Rectal smooth muscle tissue (tissue), 1 donor: ENCODE measurements at regions not wholly inside any gene's neighbourhood (a gene's known extent, or its start where the extent isn't known, plus 50 kb on each side); places are given as distances from the start of the nearest gene placed in this dataset.

ENCODE experiments used
- H3K27ac ChIP-seq: one replicate; pipeline ENCODE4 v1.7.0; 2013; ENCODE audit warnings: low read depth, low read length, inconsistent platforms
- H3K27me3 ChIP-seq: one replicate; pipeline ENCODE4 v1.7.0; 2013; ENCODE audit warnings: low read length; ENCODE audit not compliant: control insufficient read depth, insufficient read depth
- H3K36me3 ChIP-seq: one replicate; pipeline ENCODE4 v1.7.0; 2013; ENCODE audit warnings: low read length; ENCODE audit not compliant: control insufficient read depth, insufficient read depth
- H3K4me1 ChIP-seq: one replicate; pipeline ENCODE4 v1.7.0; 2013; ENCODE audit warnings: low read length; ENCODE audit not compliant: control insufficient read depth, insufficient read depth
- H3K4me3 ChIP-seq: one replicate; pipeline ENCODE4 v1.7.0; 2013; ENCODE audit warnings: low read length
- H3K9ac ChIP-seq: one replicate; pipeline ENCODE4 v1.7.0; 2013; ENCODE audit warnings: low read length

DNA sequence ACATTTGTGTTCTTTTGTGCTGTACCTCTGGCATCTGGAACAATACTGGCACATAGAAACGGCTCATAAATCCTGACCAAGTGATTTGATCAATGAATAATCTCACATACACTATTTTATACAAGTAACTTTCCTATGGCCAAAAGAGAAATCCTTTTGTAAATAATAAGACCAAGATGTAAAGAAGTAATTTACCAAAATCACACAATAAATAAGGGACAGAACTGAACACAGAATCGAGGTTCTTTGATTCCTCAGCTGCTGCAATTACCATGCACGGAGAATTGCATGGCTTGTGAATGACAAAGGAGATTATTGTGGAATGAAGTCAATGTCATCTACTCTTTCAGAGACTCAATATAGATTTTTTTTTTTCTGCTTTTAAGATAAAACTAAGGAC, 576.8 kb upstream of the SMIM31 start:
- Histone ChIP-seq H3K27me3 (no peaks in the 10 kb centered on the region), H3K36me3 (no peaks in the 10 kb centered on the region), H3K9ac (no peak overlapping the region), H3K4me3 (no peak overlapping the region), H3K27ac (no peak overlapping the region), H3K4me1 (no peaks in the 10 kb centered on the region)

DNA sequence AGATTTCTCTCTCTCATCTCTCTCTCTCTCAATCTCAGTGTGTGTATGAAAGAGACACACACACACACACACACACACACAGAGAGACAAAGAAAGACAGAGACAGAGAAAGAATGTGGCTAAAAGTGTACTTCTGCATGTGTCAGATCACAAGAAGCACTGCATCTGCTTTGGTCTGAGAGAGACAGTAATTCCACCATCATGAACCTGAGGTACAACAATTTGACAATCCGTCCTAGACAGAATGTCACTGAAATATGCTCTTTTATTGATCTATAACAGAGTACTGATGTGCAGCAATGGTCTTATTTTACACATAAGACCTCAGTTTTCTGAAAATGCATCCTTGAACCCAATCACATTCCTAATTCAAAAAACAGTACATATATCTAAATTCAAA, 576.2 kb upstream of the SMIM31 start:
- no peaks in the 10 kb centered on the region for H3K4me1 ChIP-seq
- no peaks in the 10 kb centered on the region for H3K36me3 ChIP-seq
- no peak overlapping the region for H3K4me3 ChIP-seq
- no peak overlapping the region for H3K9ac ChIP-seq
- no peak overlapping the region for H3K27ac ChIP-seq
- H3K27me3 ChIP-seq, result no peaks in the 10 kb centered on the region

DNA sequence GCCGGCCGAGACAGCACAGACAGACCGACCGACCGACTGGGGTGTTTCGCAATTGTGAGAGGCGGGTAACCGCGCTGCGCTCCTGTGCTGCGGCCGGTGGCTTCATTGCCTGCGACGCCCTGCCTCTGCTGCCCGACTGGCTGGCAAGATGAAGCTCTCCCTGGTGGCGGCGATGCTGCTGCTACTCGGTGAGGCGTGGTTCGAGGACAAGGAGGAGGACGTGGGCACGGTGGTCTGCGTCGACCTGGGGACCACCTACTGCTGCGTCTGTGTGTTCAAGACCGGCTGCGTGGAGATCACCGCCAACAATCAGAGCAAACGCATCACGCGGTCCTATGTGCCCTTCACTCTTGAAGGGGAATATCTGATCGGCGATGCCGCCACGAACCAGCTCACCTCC, 565.7 kb upstream of the SMIM31 start:
- Histone ChIP-seq H3K4me3 (no peak overlapping the region), H3K36me3 (no peaks in the 10 kb centered on the region), H3K9ac (no peak overlapping the region), H3K4me1 (no peaks in the 10 kb centered on the region), H3K27me3 (no peaks in the 10 kb centered on the region), H3K27ac (no peak overlapping the region)

DNA sequence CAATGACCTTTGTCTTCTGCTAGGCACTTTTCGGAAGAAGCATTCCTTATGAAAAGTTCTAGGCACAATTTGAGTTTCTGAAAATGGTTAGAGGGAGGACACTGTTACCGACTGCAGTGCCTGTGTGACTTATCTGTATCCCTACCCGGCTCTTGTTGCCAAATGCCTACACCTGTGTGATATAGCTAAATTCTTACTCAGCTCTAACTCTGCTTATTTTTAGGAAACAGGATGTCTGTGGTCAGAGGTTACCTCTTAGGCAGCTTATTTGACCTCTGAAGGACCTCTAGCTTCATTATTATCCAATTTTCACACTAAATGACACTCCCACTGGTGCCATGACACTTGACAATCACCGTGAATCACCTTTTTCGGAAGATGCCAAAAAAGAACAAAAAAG, 561.1 kb upstream of the SMIM31 start:
- no peaks in the 10 kb centered on the region for H3K4me1 ChIP-seq
- no peaks in the 10 kb centered on the region for H3K27me3 ChIP-seq
- no peak overlapping the region for H3K9ac ChIP-seq
- H3K4me3 ChIP-seq, result no peak overlapping the region
- no peak overlapping the region for H3K27ac ChIP-seq
- H3K36me3 ChIP-seq, result no peaks in the 10 kb centered on the region

DNA sequence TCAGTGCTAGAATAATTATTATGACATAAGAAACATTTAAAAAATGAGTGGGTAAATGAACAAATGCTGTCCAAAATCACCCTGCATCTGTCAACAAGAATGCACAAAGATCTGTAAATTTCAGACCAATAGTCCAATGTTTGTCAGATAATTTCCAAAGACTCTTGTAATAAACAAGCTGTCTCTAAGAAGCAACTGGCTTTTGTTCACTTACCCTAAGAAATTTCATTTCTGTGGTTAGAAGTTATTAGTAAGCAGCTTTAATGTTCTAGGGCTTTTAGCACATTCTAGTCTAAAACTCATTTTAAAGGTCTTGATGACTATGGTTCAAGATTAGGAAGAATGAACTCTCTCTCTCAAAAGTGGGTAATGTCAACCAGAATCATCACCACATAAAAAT, 560.3 kb upstream of the SMIM31 start:
- Histone ChIP-seq H3K4me3 (no peak overlapping the region), H3K27me3 (no peaks in the 10 kb centered on the region), H3K36me3 (no peaks in the 10 kb centered on the region), H3K27ac (no peak overlapping the region), H3K9ac (no peak overlapping the region), H3K4me1 (no peaks in the 10 kb centered on the region)

DNA sequence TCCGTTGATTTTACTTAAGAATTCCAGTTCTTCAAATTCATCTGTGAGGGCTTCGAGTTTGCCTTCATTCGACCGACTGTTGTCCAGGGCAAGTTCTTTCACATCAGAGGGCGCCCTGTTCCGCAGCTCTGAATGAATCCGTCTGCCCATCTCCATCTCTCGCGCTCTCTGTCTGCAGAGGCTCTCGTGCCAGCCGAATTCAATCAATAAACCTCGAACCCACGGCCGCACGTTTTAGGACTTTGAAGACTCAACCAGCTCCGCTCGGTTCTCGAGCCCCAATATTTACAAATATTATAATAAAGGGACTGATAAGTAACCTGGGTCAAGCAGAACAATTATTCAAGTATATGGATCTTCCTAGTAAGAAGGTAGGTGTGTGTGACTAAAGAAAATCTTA, 556.4 kb upstream of the SMIM31 start:
- Histone ChIP-seq H3K27me3 (no peaks in the 10 kb centered on the region), H3K27ac (no peak overlapping the region), H3K36me3 (no peaks in the 10 kb centered on the region), H3K4me3 (no peak overlapping the region), H3K9ac (no peak overlapping the region), H3K4me1 (no peaks in the 10 kb centered on the region)

DNA sequence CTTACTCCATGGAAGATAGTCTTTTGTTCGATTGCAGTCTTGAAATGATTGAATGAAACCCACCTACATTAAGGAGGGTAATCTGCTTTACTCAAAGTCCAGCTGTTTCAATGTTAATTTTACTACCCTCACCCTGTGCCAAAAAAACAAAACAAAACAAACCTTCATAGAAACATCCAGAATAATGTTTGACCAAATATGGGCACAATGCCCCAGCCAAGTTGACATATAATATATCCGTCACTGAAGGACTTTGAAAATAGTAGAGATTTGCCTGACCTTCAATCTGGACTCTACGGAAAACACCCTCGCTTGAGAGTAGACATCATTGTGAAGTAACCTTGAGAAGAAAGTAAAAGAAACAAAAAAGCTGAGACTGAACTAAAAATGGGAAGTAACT, 550.5 kb upstream of the SMIM31 start:
- H3K36me3 ChIP-seq, result no peaks in the 10 kb centered on the region
- H3K4me3 ChIP-seq, result no peak overlapping the region
- no peaks in the 10 kb centered on the region for H3K4me1 ChIP-seq
- H3K27ac ChIP-seq, result no peak overlapping the region
- no peaks in the 10 kb centered on the region for H3K27me3 ChIP-seq
- no peak overlapping the region for H3K9ac ChIP-seq

DNA sequence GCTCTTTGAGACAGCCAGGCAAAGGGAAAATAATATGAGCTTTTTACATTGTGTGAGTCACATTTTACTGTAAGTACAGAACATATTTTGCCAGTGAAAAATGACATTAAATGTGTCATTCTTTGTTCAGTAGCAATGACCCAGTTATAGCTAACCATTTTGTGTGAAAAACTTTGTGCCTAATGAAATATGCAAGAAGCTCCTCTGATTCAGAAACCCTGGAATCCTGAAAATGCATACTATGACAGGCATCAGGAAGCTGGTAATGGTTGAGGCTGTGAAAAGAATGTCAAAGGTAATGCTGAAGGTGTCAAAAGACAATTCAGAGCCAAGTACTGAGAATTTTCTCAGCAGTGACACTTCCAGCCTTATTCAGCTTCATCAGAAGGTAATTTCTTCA, 549.5 kb upstream of the SMIM31 start:
- Histone ChIP-seq H3K27ac (no peak overlapping the region), H3K36me3 (no peaks in the 10 kb centered on the region), H3K4me3 (no peak overlapping the region), H3K27me3 (no peaks in the 10 kb centered on the region), H3K4me1 (no peaks in the 10 kb centered on the region), H3K9ac (no peak overlapping the region)

DNA sequence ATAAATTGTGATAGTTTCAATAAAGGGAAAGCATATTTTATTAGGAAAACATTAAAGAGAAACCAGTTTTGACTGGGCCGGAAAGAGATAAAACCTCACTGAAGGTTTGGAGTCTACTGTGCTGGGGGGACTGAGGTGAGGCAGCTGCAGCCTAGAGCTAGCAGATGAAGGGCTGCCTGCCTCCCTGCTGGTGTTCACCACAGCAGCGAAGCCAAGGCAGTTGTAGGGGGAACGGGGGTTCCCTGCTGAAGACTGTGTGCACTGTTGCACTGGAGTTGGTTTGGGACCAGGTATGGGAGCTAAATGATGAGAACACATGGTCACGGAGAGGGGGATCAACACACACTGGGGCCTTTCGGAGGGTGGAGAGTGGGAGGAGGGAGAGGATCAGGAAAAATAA, 546.5 kb upstream of the SMIM31 start:
- H3K27ac ChIP-seq, result no peak overlapping the region
- H3K27me3 ChIP-seq, result no peaks in the 10 kb centered on the region
- H3K4me3 ChIP-seq, result no peak overlapping the region
- H3K36me3 ChIP-seq, result no peaks in the 10 kb centered on the region
- no peaks in the 10 kb centered on the region for H3K4me1 ChIP-seq
- no peak overlapping the region for H3K9ac ChIP-seq

DNA sequence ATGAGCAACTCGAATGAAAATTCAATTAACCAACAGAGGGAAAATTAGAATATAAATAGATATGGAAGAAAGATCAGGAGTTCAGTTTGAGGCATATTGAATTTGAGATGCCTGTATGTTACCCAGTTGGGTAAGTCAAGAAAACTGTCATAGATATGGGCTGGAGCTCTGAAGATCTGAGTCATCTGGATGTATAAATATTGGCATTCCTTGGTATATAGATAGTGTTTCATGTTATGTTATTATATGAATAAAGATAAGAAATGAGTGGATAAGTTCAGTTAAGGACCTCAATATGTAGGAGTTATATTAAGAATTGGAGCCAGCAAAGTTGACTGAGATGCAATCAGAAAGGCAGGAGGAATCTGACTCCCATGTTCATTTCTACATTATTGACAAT, 543.6 kb upstream of the SMIM31 start:
- Histone ChIP-seq H3K27ac (no peak overlapping the region), H3K27me3 (no peaks in the 10 kb centered on the region), H3K36me3 (no peaks in the 10 kb centered on the region), H3K4me3 (no peak overlapping the region), H3K9ac (no peak overlapping the region), H3K4me1 (no peaks in the 10 kb centered on the region)

DNA sequence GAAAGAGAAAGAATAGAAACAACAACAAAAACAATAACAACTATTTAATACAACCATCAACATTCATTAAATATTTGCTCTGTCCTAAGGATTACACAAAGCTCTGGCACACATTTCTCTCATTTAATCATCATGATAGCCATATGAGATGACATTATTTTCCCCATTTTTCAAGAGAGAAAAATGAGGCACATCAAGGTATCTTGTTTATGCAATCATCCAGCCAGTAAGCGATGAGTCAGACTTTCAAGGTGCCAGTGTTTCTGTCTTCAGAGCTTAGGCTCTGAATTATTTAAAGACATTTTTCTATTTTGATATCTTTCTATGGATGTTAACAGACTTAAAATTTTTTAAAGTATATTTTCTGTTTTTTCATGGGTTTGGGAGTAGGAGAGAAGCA, 541.8 kb upstream of the SMIM31 start:
- Histone ChIP-seq H3K4me1 (no peaks in the 10 kb centered on the region), H3K27me3 (no peaks in the 10 kb centered on the region), H3K4me3 (no peak overlapping the region), H3K9ac (no peak overlapping the region), H3K36me3 (no peaks in the 10 kb centered on the region), H3K27ac (no peak overlapping the region)

DNA sequence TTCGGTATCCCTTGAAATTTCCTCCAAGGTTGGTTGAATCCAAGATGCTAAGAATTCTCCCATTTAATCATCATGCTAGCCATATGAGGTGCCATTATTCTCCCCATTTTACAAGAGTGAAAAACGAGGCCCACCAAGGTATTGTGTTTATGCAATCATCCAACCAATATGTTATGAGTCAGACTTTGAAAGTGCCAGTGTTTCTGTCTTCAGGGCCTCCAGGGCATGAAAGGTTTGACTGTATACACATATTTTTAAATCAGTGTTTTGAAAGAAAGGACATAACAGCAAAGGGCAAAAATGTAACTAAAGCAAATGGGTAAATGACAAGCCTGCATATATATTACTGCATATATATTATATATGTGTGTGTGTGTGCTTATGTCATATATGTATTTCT, 541.2 kb upstream of the SMIM31 start:
- H3K36me3 ChIP-seq, result no peaks in the 10 kb centered on the region
- H3K27ac ChIP-seq, result no peak overlapping the region
- no peaks in the 10 kb centered on the region for H3K27me3 ChIP-seq
- H3K4me1 ChIP-seq, result no peaks in the 10 kb centered on the region
- no peak overlapping the region for H3K9ac ChIP-seq
- H3K4me3 ChIP-seq, result no peak overlapping the region

DNA sequence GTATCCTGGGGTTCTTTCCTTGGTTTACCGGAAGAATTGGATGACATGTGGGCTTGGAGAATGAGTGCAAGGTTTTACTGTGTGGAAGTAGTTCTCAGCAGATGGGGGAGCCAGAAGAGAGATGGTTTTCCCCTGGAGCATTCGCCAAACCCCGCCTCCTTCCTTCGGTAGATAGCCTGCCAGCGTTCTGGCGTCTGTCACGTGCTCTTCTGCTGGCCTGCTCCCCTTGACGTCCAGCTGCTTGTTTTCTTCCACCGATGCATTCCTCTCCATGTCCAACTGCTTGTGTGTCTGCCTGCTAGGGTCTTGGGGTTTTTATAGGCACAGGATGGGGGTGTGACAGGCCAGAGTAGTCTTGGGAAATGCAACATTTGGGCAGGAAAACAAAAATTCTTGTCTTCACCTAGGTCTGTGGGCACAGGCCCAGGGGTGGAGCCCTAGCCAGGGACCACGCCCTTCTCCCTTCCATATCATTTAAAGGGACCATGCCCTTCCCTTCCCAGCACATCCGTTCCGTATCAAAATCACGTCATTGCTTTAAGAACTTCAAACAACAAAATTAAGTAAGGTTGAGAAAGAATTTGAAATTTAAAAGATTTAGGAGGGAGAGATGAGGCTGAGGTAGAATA, 538.7 kb upstream of the SMIM31 start:
- H3K4me1 ChIP-seq, result no peaks in the 10 kb centered on the region

More for the DNA sequence above, 538.7 kb upstream of the SMIM31 start:
- Histone ChIP-seq H3K4me3 (no peak overlapping the region), H3K36me3 (no peaks in the 10 kb centered on the region), H3K27me3 (no peaks in the 10 kb centered on the region), H3K9ac (no peak overlapping the region), H3K27ac (no peak overlapping the region)
